ENCODE measurements at regions not wholly inside any gene's neighbourhood (a gene's known extent, or its start where the extent isn't known, plus 50 kb on each side); places are given as distances from the start of the nearest gene placed in this dataset.

- Histone ChIP-seq H3K9ac (ENCODE audit: insufficient read depth in 1 of 2, low read length in 2 of 2) (no peak overlapping the region), H3K4me1 (ENCODE audit: control insufficient read depth in 5 of 5, insufficient read depth in 5 of 5, low read length in 5 of 5) (peaks cover 0 to 7% (median 0%) of the 10 kb centered on the region in 5 donors), H3K27ac (ENCODE audit: low read depth in 1 of 2, low read length in 1 of 2) (no peak overlapping the region), H3K4me3 (no peak overlapping the region), H3K9me3 (ENCODE audit: control insufficient read depth in 4 of 4, insufficient read depth in 3 of 4, low read length in 3 of 4) (peaks cover 0 to 4% (median 0%) of the 10 kb centered on the region in 4 donors), H3K27me3 (ENCODE audit: control insufficient read depth in 3 of 3, insufficient read depth in 3 of 3, low read length in 2 of 3) (peaks cover 0 to 5% (median 0%) of the 10 kb centered on the region in 3 donors), H3K36me3 (ENCODE audit: control insufficient read depth in 4 of 4, insufficient read depth in 4 of 4, low read length in 4 of 4) (no peaks in the 10 kb centered on the region)
- no peak for TF ChIP-seq CTCF (IDR thresholded peaks at IDR 0.05; ENCODE audit: control extremely low read depth, extremely low read depth)
- no peak for ATAC-seq (ENCODE audit: insufficient read depth, low FRiP score)
- 41 to 50% methylated on average over 2 of the region's 2 CpGs for WGBS, 2 donors
- no peak for DNase-seq
Observed at GRCh38 chr1:29986986-29987385, 736.4 kb downstream of the MATN1 start.

- H3K27ac ChIP-seq (ENCODE audit: low read depth in 1 of 2, low read length in 1 of 2): peak overlapping the region in 1 of 2 donors; percentile 65
- WGBS, 2 donors: 57 to 79% methylated on average over 5 of the region's 5 CpGs
Observed at GRCh38 chr1:29985606-29985945, 737.8 kb downstream of the MATN1 start.

GRCh38 chr1:29984862-29985605, 738.4 kb downstream of the MATN1 start:
- H3K9me3 ChIP-seq (ENCODE audit: control insufficient read depth in 4 of 4, insufficient read depth in 3 of 4, low read length in 3 of 4): peaks cover 0 to 5% (median 0%) of the 10 kb centered on the region in 4 donors
- H3K36me3 ChIP-seq (ENCODE audit: control insufficient read depth in 4 of 4, insufficient read depth in 4 of 4, low read length in 4 of 4): no peaks in the 10 kb centered on the region
- peak overlapping the region in 1 of 2 donors; percentile 77 for H3K27ac ChIP-seq (ENCODE audit: low read depth in 1 of 2, low read length in 1 of 2)
- no peak for TF ChIP-seq CTCF (IDR thresholded peaks at IDR 0.05; ENCODE audit: control extremely low read depth, extremely low read depth)
- H3K4me1 ChIP-seq (ENCODE audit: control insufficient read depth in 5 of 5, insufficient read depth in 5 of 5, low read length in 5 of 5): peaks cover 0 to 7% (median 0%) of the 10 kb centered on the region in 5 donors
- ATAC-seq (ENCODE audit: insufficient read depth, low FRiP score) (peak; percentile 17), DNase-seq (peak; percentile 30 to 72 (median 54))
- no peak overlapping the region for H3K9ac ChIP-seq (ENCODE audit: insufficient read depth in 1 of 2, low read length in 2 of 2)
- 36 to 56% methylated on average over 7 of the region's 7 CpGs for WGBS, 2 donors
- H3K27me3 ChIP-seq (ENCODE audit: control insufficient read depth in 3 of 3, insufficient read depth in 3 of 3, low read length in 2 of 3): no peaks in the 10 kb centered on the region
- no peak overlapping the region for H3K4me3 ChIP-seq

More at GRCh38 chr1:29985606-29985945, 737.8 kb downstream of the MATN1 start:
- no peak overlapping the region for H3K9ac ChIP-seq (ENCODE audit: insufficient read depth in 1 of 2, low read length in 2 of 2)
- TF ChIP-seq CTCF (IDR thresholded peaks at IDR 0.05; ENCODE audit: control extremely low read depth, extremely low read depth): no peak
- peaks cover 0 to 5% (median 0%) of the 10 kb centered on the region in 4 donors for H3K9me3 ChIP-seq (ENCODE audit: control insufficient read depth in 4 of 4, insufficient read depth in 3 of 4, low read length in 3 of 4)
- H3K27me3 ChIP-seq (ENCODE audit: control insufficient read depth in 3 of 3, insufficient read depth in 3 of 3, low read length in 2 of 3): no peaks in the 10 kb centered on the region
- H3K4me1 ChIP-seq (ENCODE audit: control insufficient read depth in 5 of 5, insufficient read depth in 5 of 5, low read length in 5 of 5): peaks cover 0 to 7% (median 0%) of the 10 kb centered on the region in 5 donors
- DNase-seq (peak in 1 of 3 donors; percentile 3), ATAC-seq (ENCODE audit: insufficient read depth, low FRiP score) (no peak)
- no peaks in the 10 kb centered on the region for H3K36me3 ChIP-seq (ENCODE audit: control insufficient read depth in 4 of 4, insufficient read depth in 4 of 4, low read length in 4 of 4)
- H3K4me3 ChIP-seq: no peak overlapping the region
